ENCODE measurements at regions not wholly inside any gene's neighbourhood (a gene's known extent, or its start where the extent isn't known, plus 50 kb on each side); places are given as distances from the start of the nearest gene placed in this dataset.

DNA sequence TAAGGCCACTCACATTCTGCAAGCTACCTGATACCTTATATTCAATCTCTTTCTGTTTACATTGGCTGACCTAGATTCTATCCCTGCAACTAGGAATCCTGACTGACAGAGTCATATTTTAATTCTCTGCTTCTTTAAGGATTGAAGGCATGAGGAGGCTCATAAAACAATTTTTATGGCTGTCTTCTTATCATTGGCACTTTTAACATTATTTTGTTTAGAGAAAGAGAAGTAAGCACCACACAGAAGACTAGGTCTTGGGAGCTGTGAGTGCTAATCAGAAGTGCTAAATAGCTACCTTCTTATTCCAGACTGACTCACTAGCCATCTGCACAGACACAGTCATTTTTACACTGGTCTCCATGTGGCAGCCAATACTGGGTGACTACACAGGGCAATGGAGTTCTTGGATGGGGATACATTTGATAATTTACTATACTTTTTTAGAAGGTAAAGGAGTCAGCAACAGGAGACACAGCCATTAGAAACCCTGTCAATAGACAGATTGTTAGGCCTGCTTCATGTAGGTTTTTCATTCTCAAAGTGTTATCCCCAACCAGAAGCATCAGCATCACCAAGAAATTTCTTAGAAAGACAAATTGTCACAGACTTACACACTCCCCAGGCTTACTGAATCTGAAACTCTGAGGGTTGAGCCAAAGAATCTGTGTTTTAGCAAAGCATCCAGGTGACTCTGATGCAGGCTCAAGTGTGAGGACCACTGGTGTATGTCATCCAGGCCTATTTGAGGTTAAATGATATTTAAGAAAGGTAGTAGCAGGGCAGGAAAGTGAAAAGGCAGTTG is 214.1 kb downstream of the DUSP6 start:
- no peak for DNase-seq (ENCODE audit: low read depth)
- TF ChIP-seq, protein P1, sequence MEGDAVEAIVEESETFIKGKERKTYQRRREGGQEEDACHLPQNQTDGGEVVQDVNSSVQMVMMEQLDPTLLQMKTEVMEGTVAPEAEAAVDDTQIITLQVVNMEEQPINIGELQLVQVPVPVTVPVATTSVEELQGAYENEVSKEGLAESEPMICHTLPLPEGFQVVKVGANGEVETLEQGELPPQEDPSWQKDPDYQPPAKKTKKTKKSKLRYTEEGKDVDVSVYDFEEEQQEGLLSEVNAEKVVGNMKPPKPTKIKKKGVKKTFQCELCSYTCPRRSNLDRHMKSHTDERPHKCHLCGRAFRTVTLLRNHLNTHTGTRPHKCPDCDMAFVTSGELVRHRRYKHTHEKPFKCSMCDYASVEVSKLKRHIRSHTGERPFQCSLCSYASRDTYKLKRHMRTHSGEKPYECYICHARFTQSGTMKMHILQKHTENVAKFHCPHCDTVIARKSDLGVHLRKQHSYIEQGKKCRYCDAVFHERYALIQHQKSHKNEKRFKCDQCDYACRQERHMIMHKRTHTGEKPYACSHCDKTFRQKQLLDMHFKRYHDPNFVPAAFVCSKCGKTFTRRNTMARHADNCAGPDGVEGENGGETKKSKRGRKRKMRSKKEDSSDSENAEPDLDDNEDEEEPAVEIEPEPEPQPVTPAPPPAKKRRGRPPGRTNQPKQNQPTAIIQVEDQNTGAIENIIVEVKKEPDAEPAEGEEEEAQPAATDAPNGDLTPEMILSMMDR (IDR thresholded peaks at IDR 0.05; ENCODE audit: insufficient read depth, low read length, poor library complexity, severe bottlenecking), result no peak
- no peak overlapping the region for H3K4me3 ChIP-seq (ENCODE audit: low read depth, low read length)
- H3K36me3 ChIP-seq (ENCODE audit: control insufficient read depth, insufficient read depth, low read length), result no peaks in the 10 kb centered on the region
- no peaks in the 10 kb centered on the region for H3K27me3 ChIP-seq (ENCODE audit: control insufficient read depth, insufficient read depth, low read length)

DNA sequence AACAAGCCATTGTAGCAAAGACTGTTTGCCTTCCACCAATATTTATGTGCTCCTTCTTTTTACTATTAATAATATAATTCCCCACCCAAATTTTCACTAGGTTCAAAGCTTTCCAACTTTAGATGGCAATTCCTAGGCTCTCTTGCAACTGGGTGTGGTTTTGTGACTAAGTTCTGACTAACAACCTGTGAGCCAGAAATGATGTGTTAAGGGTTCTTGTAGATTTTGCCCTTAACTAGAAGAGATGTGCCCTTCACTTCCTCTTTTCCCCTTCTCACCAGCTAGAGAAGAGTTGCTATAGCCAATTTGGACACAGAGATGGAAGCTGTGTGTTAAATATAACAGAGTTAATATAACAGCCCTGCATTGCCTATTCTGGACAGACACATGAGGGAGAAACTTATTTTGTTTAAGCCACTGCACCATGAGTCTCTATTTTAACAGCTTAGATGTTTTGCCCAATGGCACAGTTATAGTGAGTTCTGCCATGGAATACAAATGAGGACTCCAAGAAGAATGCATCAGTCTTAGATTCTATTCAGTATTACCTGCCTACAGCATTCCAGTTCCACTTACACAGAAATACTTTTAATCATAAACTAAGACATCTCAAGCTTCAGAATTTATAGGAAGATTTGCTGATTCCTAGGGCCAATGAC is 216.2 kb downstream of the DUSP6 start:
- no peak overlapping the region for H3K4me3 ChIP-seq (ENCODE audit: low read depth, low read length)
- TF ChIP-seq, protein P1 (IDR thresholded peaks at IDR 0.05; ENCODE audit: insufficient read depth, low read length, poor library complexity, severe bottlenecking), result no peak
- H3K27me3 ChIP-seq (ENCODE audit: control insufficient read depth, insufficient read depth, low read length), result no peaks in the 10 kb centered on the region
- DNase-seq (ENCODE audit: low read depth), result no peak
- H3K36me3 ChIP-seq (ENCODE audit: control insufficient read depth, insufficient read depth, low read length), result no peaks in the 10 kb centered on the region

DNA sequence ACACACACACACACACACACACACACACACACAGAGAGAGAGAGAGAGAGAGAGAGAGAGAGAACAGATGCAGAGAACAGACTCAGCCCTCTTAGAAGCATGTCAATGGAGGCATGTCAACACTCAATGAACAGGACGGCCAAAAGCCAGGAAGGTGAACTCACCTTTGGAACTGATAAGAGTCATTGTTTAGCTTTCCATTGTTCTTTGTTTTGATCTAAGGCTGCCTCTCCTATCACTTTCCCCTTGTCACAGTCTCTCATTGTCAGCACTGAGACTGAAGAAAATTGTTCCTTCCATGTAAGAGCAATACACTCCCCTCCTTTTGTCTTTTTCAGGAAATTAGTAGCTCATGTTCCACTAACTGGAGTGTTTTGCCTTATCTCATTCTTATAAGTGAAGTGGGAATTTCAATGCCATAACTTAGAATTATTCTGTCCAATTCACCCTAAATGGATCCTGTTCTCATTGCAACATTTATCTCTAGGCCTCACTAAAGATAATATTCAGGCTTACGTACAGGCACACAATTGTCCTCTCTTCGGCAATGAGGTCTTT is 218.0 kb downstream of the DUSP6 start:
- Histone ChIP-seq H3K36me3 (ENCODE audit: control insufficient read depth, insufficient read depth, low read length) (no peaks in the 10 kb centered on the region), H3K27me3 (ENCODE audit: control insufficient read depth, insufficient read depth, low read length) (no peaks in the 10 kb centered on the region), H3K4me3 (ENCODE audit: low read depth, low read length) (no peak overlapping the region)
- DNase-seq (ENCODE audit: low read depth), result no peak
- TF ChIP-seq, protein P1 (IDR thresholded peaks at IDR 0.05; ENCODE audit: insufficient read depth, low read length, poor library complexity, severe bottlenecking), result no peak

DNA sequence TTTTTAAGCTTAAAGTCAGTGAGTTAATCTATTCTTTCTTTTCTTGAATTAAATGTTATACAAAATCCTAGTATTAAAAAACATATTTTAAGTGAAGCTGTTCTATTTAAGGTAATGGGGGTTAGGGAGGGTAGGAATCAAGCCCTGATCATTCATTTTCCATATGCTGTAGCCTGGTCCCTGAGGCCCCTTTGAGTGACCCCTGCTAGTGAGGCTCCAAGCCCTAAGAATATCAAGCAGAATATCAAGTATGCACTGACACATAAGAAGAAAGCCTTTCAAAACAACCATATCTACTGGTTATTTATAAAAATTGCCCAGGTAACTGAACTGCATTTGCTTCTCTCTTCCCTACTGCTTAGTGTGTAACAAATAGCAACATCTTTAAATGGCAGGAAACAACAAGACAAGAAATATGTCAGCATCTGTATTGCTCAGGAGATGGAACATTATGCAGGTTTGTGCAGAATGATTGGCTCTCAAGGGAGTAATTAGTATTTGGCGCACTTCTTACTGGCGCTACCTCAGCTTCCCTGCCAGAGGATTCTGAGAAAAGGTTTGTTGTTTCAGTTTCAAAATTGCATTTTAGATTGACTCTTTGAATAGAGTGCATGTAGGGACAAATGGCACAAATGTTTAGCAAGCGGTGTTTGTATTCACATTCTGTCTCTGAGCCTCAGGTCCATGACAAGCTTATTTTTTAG is 223.0 kb downstream of the DUSP6 start:
- TF ChIP-seq, protein P1 (IDR thresholded peaks at IDR 0.05; ENCODE audit: insufficient read depth, low read length, poor library complexity, severe bottlenecking), result no peak
- Histone ChIP-seq H3K27me3 (ENCODE audit: control insufficient read depth, insufficient read depth, low read length) (no peaks in the 10 kb centered on the region), H3K36me3 (ENCODE audit: control insufficient read depth, insufficient read depth, low read length) (no peaks in the 10 kb centered on the region), H3K4me3 (ENCODE audit: low read depth, low read length) (no peak overlapping the region)
- no peak for DNase-seq (ENCODE audit: low read depth)

DNA sequence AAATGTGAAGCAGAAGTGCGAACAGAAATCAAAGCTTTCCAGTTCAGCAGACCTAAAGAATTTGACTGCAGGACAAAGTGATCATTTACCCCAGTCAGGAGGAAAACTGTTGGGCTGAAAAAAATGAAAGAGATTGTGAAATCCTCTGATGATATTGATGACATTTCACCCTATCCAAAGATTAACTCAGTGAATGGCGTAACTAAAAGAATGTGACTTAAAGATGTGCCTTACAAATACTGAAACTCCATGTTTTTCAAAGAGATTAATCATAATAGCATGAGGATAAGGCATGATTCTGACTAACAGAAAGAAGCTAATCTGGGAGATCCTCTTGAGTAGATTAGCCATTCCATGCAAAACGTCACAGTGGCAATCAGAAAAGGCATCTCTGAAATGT is 225.6 kb downstream of the DUSP6 start:
- TF ChIP-seq, protein P1 (IDR thresholded peaks at IDR 0.05; ENCODE audit: insufficient read depth, low read length, poor library complexity, severe bottlenecking), result no peak
- no peaks in the 10 kb centered on the region for H3K36me3 ChIP-seq (ENCODE audit: control insufficient read depth, insufficient read depth, low read length)
- no peak overlapping the region for H3K4me3 ChIP-seq (ENCODE audit: low read depth, low read length)
- DNase-seq (ENCODE audit: low read depth), result no peak
- no peaks in the 10 kb centered on the region for H3K27me3 ChIP-seq (ENCODE audit: control insufficient read depth, insufficient read depth, low read length)

Data from kidney epithelial cell (primary cell).